ENCODE measurements at regions not wholly inside any gene's neighbourhood (a gene's known extent, or its start where the extent isn't known, plus 50 kb on each side); places are given as distances from the start of the nearest gene placed in this dataset.

DNA sequence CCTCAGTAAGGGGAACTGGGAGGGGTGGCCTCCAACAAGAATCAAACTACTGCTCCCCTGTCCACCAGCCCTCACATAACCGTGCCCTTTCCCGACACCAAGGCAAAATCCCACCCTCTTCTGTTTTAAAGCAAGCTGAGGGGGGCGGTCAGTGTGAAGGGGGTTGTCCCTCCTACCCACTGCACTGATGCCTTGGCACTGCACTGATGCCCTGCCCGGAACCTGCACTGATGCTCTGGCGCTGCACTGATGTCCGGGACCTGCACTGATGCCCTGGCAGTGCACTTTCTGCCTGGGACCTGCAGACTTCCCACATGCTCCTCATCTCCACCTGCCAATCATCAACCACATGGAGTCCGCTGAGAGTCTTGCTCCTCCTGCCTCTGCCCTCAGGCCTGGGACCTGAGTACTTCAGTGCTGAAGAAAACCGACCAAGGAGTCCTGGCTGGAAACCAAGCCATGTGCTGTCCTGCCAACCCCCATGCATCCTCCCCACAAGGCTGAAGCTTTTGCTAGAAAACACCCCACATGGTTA, 179.5 kb downstream of the SMAD2 start:
- no peaks in the 10 kb centered on the region for H3K9me3 ChIP-seq (ENCODE audit: low read length)
- intact Hi-C loops (cut with micrococcal nuclease; ENCODE audit: unreplicated experiment) = no loop called here
- peaks cover 0 to 12% of the 10 kb centered on the region in 2 experiments; a peak in 1 of 5 replicates for H3K27me3 ChIP-seq (ENCODE audit: control insufficient read depth in 1 of 2, insufficient read depth in 2 of 2, low read length in 2 of 2)
- CTCF ChIA-PET (ENCODE audit: low intra/inter-chr PET ratio, low total read pairs) = interaction anchor here (3.6 kb wide), 1 partner anchor 535 kb away, joined by 42 read pairs; no protein-coding TSS in a partner anchor
- H2AFZ ChIP-seq (ENCODE audit: low read length) = no peak overlapping the region
- no peaks in the 10 kb centered on the region for H3K79me2 ChIP-seq (ENCODE audit: insufficient read depth, low read length)
- H3K4me1 ChIP-seq (ENCODE audit: insufficient read depth, low read length) = no peaks in the 10 kb centered on the region
- no peaks in the 10 kb centered on the region for H3K36me3 ChIP-seq (replicated peaks in 1 of 2; ENCODE audit: control insufficient read depth in 1 of 2, insufficient read depth in 2 of 2, low read length in 2 of 2)
- no peaks in the 10 kb centered on the region for H4K20me1 ChIP-seq (ENCODE audit: insufficient read depth, low read length)
- no TSS peak for BruUV-seq (replicated peaks)
- DNase-seq (ENCODE audit: low spot score) (no peak), ATAC-seq (no peak), FAIRE-seq (no peak)
- H3K27ac ChIP-seq (ENCODE audit: extremely low read length, insufficient read depth, low read length) = no peak overlapping the region
- no peak overlapping the region for H3K4me3 ChIP-seq (replicated peaks in 1 of 3; ENCODE audit: insufficient read depth in 1 of 3, low read depth in 2 of 3, low read length in 3 of 3)
- POLR2A ChIA-PET = no interaction called here
- 0% methylated on average over 2 of the region's 8 CpGs for WGBS (ENCODE audit: low lambda C conversion rate)
- no peak overlapping the region for H3K4me2 ChIP-seq (ENCODE audit: low read depth, low read length)
- no peak overlapping the region for H3K9ac ChIP-seq (ENCODE audit: insufficient read depth, low read depth, low read length)
- in situ Hi-C loops (cut with HindIII; ENCODE audit: extremely low pct_ligation_motif_present, low pct_unique_long_range_greater_than_20kb) = no loop called here
- TF ChIP-seq NFE2 (CRISPR knock-in tag; IDR thresholded peaks at IDR 0.05) (no peak), FOXK1 (CRISPR knock-in tag; IDR thresholded peaks at IDR 0.05; ENCODE audit: borderline replicate concordance, low read depth) (no peak), ZFYVE20 (CRISPR knock-in tag; IDR thresholded peaks at IDR 0.05; ENCODE audit: borderline replicate concordance, low read depth) (no peak), GABPB1 (CRISPR knock-in tag; IDR thresholded peaks at IDR 0.05) (no peak), ZNF782 (CRISPR knock-in tag; IDR thresholded peaks at IDR 0.05; ENCODE audit: borderline replicate concordance) (no peak), KLF6 (CRISPR knock-in tag; IDR thresholded peaks at IDR 0.05) (no peak), ZNF83 (CRISPR knock-in tag; IDR thresholded peaks at IDR 0.05; ENCODE audit: borderline replicate concordance) (no peak), ZNF816 (CRISPR knock-in tag; IDR thresholded peaks at IDR 0.05; ENCODE audit: borderline replicate concordance) (no peak), MIER3 (CRISPR knock-in tag; IDR thresholded peaks at IDR 0.05; ENCODE audit: borderline replicate concordance) (no peak)
- TF ChIP-seq, protein P1, sequence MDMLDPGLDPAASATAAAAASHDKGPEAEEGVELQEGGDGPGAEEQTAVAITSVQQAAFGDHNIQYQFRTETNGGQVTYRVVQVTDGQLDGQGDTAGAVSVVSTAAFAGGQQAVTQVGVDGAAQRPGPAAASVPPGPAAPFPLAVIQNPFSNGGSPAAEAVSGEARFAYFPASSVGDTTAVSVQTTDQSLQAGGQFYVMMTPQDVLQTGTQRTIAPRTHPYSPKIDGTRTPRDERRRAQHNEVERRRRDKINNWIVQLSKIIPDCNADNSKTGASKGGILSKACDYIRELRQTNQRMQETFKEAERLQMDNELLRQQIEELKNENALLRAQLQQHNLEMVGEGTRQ (IDR thresholded peaks at IDR 0.05; ENCODE audit: low read depth, low read length) = no peak
- TF ChIP-seq, protein P1 (CRISPR knock-in tag; IDR thresholded peaks at IDR 0.05; ENCODE audit: borderline replicate concordance) = no peak
- TF ChIP-seq, protein P2, sequence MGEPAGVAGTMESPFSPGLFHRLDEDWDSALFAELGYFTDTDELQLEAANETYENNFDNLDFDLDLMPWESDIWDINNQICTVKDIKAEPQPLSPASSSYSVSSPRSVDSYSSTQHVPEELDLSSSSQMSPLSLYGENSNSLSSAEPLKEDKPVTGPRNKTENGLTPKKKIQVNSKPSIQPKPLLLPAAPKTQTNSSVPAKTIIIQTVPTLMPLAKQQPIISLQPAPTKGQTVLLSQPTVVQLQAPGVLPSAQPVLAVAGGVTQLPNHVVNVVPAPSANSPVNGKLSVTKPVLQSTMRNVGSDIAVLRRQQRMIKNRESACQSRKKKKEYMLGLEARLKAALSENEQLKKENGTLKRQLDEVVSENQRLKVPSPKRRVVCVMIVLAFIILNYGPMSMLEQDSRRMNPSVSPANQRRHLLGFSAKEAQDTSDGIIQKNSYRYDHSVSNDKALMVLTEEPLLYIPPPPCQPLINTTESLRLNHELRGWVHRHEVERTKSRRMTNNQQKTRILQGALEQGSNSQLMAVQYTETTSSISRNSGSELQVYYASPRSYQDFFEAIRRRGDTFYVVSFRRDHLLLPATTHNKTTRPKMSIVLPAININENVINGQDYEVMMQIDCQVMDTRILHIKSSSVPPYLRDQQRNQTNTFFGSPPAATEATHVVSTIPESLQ (CRISPR knock-in tag; conservative IDR thresholded peaks at IDR 0.05) = no peak
- TF ChIP-seq, protein P3, sequence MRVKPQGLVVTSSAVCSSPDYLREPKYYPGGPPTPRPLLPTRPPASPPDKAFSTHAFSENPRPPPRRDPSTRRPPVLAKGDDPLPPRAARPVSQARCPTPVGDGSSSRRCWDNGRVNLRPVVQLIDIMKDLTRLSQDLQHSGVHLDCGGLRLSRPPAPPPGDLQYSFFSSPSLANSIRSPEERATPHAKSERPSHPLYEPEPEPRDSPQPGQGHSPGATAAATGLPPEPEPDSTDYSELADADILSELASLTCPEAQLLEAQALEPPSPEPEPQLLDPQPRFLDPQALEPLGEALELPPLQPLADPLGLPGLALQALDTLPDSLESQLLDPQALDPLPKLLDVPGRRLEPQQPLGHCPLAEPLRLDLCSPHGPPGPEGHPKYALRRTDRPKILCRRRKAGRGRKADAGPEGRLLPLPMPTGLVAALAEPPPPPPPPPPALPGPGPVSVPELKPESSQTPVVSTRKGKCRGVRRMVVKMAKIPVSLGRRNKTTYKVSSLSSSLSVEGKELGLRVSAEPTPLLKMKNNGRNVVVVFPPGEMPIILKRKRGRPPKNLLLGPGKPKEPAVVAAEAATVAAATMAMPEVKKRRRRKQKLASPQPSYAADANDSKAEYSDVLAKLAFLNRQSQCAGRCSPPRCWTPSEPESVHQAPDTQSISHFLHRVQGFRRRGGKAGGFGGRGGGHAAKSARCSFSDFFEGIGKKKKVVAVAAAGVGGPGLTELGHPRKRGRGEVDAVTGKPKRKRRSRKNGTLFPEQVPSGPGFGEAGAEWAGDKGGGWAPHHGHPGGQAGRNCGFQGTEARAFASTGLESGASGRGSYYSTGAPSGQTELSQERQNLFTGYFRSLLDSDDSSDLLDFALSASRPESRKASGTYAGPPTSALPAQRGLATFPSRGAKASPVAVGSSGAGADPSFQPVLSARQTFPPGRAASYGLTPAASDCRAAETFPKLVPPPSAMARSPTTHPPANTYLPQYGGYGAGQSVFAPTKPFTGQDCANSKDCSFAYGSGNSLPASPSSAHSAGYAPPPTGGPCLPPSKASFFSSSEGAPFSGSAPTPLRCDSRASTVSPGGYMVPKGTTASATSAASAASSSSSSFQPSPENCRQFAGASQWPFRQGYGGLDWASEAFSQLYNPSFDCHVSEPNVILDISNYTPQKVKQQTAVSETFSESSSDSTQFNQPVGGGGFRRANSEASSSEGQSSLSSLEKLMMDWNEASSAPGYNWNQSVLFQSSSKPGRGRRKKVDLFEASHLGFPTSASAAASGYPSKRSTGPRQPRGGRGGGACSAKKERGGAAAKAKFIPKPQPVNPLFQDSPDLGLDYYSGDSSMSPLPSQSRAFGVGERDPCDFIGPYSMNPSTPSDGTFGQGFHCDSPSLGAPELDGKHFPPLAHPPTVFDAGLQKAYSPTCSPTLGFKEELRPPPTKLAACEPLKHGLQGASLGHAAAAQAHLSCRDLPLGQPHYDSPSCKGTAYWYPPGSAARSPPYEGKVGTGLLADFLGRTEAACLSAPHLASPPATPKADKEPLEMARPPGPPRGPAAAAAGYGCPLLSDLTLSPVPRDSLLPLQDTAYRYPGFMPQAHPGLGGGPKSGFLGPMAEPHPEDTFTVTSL (CRISPR knock-in tag; IDR thresholded peaks at IDR 0.05; ENCODE audit: borderline replicate concordance) = no peak
